ENCODE measurements at regions not wholly inside any gene's neighbourhood (a gene's known extent, or its start where the extent isn't known, plus 50 kb on each side); places are given as distances from the start of the nearest gene placed in this dataset.
"Not testable (repeated sequence)": the region's sequence is repeated elsewhere in the genome, so short reads cannot be mapped to it uniquely, and the experiment has no call there.

DNA sequence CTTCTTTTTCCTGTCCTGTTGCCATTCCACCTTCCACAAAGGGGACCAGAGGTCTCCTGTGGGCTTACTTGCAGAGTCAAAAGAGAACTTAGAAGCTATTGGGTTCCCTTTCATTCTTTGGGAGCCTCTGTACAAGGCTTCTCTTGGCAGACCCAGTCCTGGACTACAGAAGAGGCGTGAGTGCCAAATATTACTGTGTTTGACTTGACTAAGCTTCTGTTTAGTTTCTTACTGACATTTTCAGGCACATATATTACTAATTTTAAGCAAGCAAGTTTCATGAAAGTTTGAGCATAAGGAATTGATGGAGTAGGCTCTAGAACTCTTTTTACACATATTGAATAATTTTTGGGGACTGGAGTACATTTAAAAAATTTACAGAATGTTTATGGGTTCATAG is 254.4 kb downstream of the HAPSTR1 start:
- H4K20me1 ChIP-seq (ENCODE audit: control insufficient read depth, extremely low read depth, insufficient read depth, low read length) = no peaks in the 10 kb centered on the region
- no peak overlapping the region for H3K27ac ChIP-seq (ENCODE audit: insufficient read depth, low read length)
- H3K9me3 ChIP-seq (ENCODE audit: control insufficient read depth, insufficient read depth, low read depth, low read length) = no peaks in the 10 kb centered on the region
- H3K4me2 ChIP-seq (ENCODE audit: extremely low read depth, insufficient read depth, low read length) = no peak overlapping the region
- DNase-seq (ENCODE audit: low read depth in 2 of 2) = no peak
- H2AFZ ChIP-seq (ENCODE audit: low read length) = no peak overlapping the region
- H3K9ac ChIP-seq (ENCODE audit: insufficient read depth, low read length) = no peak overlapping the region
- H3K79me2 ChIP-seq (ENCODE audit: control insufficient read depth, insufficient read depth, low read length) = no peaks in the 10 kb centered on the region
- H3K27me3 ChIP-seq (ENCODE audit: control insufficient read depth, insufficient read depth, low read length) = no peaks in the 10 kb centered on the region
- TF ChIP-seq EZH2 (IDR thresholded peaks at IDR 0.05; ENCODE audit: low read length, missing control alignments) = no peak
- TF ChIP-seq, protein P1, sequence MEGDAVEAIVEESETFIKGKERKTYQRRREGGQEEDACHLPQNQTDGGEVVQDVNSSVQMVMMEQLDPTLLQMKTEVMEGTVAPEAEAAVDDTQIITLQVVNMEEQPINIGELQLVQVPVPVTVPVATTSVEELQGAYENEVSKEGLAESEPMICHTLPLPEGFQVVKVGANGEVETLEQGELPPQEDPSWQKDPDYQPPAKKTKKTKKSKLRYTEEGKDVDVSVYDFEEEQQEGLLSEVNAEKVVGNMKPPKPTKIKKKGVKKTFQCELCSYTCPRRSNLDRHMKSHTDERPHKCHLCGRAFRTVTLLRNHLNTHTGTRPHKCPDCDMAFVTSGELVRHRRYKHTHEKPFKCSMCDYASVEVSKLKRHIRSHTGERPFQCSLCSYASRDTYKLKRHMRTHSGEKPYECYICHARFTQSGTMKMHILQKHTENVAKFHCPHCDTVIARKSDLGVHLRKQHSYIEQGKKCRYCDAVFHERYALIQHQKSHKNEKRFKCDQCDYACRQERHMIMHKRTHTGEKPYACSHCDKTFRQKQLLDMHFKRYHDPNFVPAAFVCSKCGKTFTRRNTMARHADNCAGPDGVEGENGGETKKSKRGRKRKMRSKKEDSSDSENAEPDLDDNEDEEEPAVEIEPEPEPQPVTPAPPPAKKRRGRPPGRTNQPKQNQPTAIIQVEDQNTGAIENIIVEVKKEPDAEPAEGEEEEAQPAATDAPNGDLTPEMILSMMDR (conservative IDR thresholded peaks at IDR 0.05 in 1 of 2, IDR thresholded peaks at IDR 0.05 in 1 of 2; ENCODE audit: low read depth in 1 of 2, low read length in 2 of 2) = no peak
- H3K4me3 ChIP-seq (replicated peaks in 1 of 4; ENCODE audit: control extremely low read depth in 1 of 4, insufficient read depth in 1 of 4, low read depth in 3 of 4, low read length in 4 of 4) = no peak overlapping the region
- H3K4me1 ChIP-seq (ENCODE audit: control insufficient read depth, extremely low read depth, insufficient read depth, low read length) = no peaks in the 10 kb centered on the region
- no peaks in the 10 kb centered on the region for H3K36me3 ChIP-seq (ENCODE audit: control insufficient read depth, insufficient read depth, low read length)

DNA sequence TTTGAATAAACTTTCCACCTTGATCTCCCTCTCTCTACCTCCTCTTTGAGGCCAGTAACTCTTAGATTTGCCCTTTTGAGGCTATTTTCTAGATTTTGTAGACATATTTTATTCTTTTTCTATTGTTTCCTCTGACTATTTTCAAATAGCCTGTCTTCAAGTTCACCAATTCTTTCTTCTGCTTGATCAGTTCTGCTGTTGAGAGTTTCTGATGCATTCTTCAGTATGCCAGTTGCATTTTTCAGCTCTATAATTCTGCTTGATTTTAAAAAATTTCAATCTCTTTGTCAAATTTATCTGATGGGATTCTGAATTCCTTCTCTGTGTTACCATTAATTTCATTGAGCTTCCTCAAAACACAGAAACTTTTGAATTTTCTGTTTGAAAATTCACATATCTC is 257.5 kb downstream of the HAPSTR1 start:
- TF ChIP-seq, protein P1 (conservative IDR thresholded peaks at IDR 0.05 in 1 of 2, IDR thresholded peaks at IDR 0.05 in 1 of 2; ENCODE audit: low read depth in 1 of 2, low read length in 2 of 2) = no peak
- TF ChIP-seq EZH2 (IDR thresholded peaks at IDR 0.05; ENCODE audit: low read length, missing control alignments) = no peak
- H3K4me1 ChIP-seq (ENCODE audit: control insufficient read depth, extremely low read depth, insufficient read depth, low read length) = no peaks in the 10 kb centered on the region
- H3K4me2 ChIP-seq (ENCODE audit: extremely low read depth, insufficient read depth, low read length) = no peak overlapping the region
- H3K9me3 ChIP-seq (ENCODE audit: control insufficient read depth, insufficient read depth, low read depth, low read length) = no peaks in the 10 kb centered on the region
- no peaks in the 10 kb centered on the region for H3K27me3 ChIP-seq (ENCODE audit: control insufficient read depth, insufficient read depth, low read length)
- no peak overlapping the region for H2AFZ ChIP-seq (ENCODE audit: low read length)
- no peak overlapping the region for H3K27ac ChIP-seq (ENCODE audit: insufficient read depth, low read length)
- no peaks in the 10 kb centered on the region for H3K36me3 ChIP-seq (ENCODE audit: control insufficient read depth, insufficient read depth, low read length)
- no peak overlapping the region for H3K4me3 ChIP-seq (replicated peaks in 1 of 4; ENCODE audit: control extremely low read depth in 1 of 4, insufficient read depth in 1 of 4, low read depth in 3 of 4, low read length in 4 of 4)
- no peak overlapping the region for H3K9ac ChIP-seq (ENCODE audit: insufficient read depth, low read length)
- no peak for DNase-seq (ENCODE audit: low read depth in 2 of 2)
- H4K20me1 ChIP-seq (ENCODE audit: control insufficient read depth, extremely low read depth, insufficient read depth, low read length) = no peaks in the 10 kb centered on the region
- no peaks in the 10 kb centered on the region for H3K79me2 ChIP-seq (ENCODE audit: control insufficient read depth, insufficient read depth, low read length)

DNA sequence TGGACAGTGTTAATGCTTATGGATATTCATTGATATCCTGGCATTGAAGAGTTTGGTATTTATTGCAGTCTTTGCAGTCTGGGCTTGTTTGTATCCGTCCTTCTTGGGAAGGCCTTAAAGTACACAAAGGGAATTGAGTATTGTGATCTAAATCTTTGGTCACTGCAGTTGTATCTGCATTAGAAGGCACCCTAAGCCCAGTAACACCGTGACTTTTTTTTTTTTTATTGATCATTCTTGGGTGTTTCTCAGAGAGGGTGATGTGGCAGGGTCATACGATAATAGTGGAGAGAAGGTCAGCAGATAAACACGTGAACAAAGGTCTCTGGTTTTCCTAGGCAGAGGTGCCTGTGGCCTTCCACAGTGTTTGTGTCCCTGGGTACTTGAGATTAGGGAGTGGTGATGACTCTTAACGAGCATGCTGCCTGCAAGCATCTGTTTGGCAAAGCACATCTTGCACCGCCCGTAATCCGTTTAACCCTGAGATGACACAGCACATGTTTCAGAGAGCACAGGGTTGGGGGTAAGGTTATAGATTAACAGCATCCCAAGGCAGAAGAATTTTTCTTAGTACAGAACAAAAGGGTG is 258.0 kb downstream of the HAPSTR1 start:
- H3K27ac ChIP-seq (ENCODE audit: insufficient read depth, low read length); H3K4me3 ChIP-seq (replicated peaks in 1 of 4; ENCODE audit: control extremely low read depth in 1 of 4, insufficient read depth in 1 of 4, low read depth in 3 of 4, low read length in 4 of 4); H4K20me1 ChIP-seq (ENCODE audit: control insufficient read depth, extremely low read depth, insufficient read depth, low read length); H3K4me2 ChIP-seq (ENCODE audit: extremely low read depth, insufficient read depth, low read length); H3K27me3 ChIP-seq (ENCODE audit: control insufficient read depth, insufficient read depth, low read length); H3K36me3 ChIP-seq (ENCODE audit: control insufficient read depth, insufficient read depth, low read length); DNase-seq (ENCODE audit: low read depth in 2 of 2); H2AFZ ChIP-seq (ENCODE audit: low read length); H3K9me3 ChIP-seq (ENCODE audit: control insufficient read depth, insufficient read depth, low read depth, low read length); H3K9ac ChIP-seq (ENCODE audit: insufficient read depth, low read length); H3K79me2 ChIP-seq (ENCODE audit: control insufficient read depth, insufficient read depth, low read length); H3K4me1 ChIP-seq (ENCODE audit: control insufficient read depth, extremely low read depth, insufficient read depth, low read length): not testable (repeated sequence)

DNA sequence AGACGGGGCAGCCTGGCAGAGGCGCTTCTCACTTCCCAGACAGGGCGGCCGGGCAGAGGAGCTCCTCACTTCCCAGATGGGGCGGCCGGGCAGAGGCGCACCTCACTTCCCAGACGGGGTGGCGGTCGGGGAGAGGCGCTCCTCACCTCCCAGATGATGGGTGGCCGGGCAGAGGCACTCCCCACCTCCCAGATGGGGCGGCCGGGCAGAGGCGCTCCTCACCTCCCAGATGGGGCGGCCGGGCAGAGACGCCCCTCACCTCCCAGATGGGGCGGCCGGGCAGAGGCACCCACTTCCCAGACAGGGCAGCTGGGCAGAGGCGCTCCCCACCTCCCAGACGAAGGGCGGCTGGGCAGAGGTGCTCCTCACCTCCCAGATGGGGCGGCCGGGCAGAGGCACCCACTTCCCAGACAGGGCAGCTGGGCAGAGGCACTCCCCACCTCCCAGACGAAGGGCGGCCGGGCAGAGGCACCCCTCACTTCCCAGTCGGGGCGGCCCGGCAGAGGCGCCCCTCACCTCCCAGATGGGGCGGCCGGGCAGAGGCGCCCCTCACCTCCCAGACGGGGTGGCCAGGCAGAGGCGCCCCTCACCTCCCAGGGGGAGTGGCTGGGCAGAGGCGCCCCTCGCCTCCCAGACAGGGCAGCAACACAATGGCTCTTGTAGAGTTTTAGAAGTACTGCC is 258.8 kb downstream of the HAPSTR1 start:
- not testable (repeated sequence) for H3K4me3 ChIP-seq (replicated peaks in 1 of 4; ENCODE audit: control extremely low read depth in 1 of 4, insufficient read depth in 1 of 4, low read depth in 3 of 4, low read length in 4 of 4); DNase-seq (ENCODE audit: low read depth in 2 of 2); H3K4me1 ChIP-seq (ENCODE audit: control insufficient read depth, extremely low read depth, insufficient read depth, low read length); H2AFZ ChIP-seq (ENCODE audit: low read length); H3K9me3 ChIP-seq (ENCODE audit: control insufficient read depth, insufficient read depth, low read depth, low read length); H4K20me1 ChIP-seq (ENCODE audit: control insufficient read depth, extremely low read depth, insufficient read depth, low read length); H3K9ac ChIP-seq (ENCODE audit: insufficient read depth, low read length); H3K27ac ChIP-seq (ENCODE audit: insufficient read depth, low read length); H3K27me3 ChIP-seq (ENCODE audit: control insufficient read depth, insufficient read depth, low read length); H3K36me3 ChIP-seq (ENCODE audit: control insufficient read depth, insufficient read depth, low read length); H3K4me2 ChIP-seq (ENCODE audit: extremely low read depth, insufficient read depth, low read length); H3K79me2 ChIP-seq (ENCODE audit: control insufficient read depth, insufficient read depth, low read length)

Data from fibroblast of lung (primary cell).